ENCODE measurements at regions not wholly inside any gene's neighbourhood (a gene's known extent, or its start where the extent isn't known, plus 50 kb on each side); places are given as distances from the start of the nearest gene placed in this dataset.
"Not testable (repeated sequence)": the region's sequence is repeated elsewhere in the genome, so short reads cannot be mapped to it uniquely, and the experiment has no call there.

DNA sequence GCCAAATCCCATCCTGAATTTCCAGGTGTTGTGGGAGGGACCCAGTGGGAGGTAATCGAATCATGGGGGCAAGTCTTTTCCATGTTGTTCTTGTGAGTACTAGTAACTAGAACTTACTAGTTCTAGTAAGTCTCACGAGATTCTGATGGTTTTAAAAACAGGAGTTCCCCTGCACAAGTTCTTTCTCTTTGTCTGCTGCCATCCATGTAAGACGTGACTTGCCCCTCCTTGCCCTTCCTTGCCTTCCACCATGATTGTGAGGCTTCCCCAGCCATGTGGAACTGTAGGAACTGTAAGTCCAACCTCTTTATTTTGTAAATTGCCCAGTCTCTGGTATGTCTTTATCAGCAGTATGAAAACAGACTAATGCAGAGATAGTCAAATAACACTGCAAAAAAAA is 122.7 kb upstream of the BEND6 start:
- no peak overlapping the region for H3K27ac ChIP-seq
- H3K4me2 ChIP-seq = no peak overlapping the region
- peaks cover 85% of the 10 kb centered on the region for H3K79me2 ChIP-seq
- no peaks in the 10 kb centered on the region for H3K9me2 ChIP-seq (replicated peaks; ENCODE audit: insufficient read depth)
- H3K9me3 ChIP-seq (ENCODE audit: low read depth) = no peaks in the 10 kb centered on the region
- 90% methylated on average over 3 of the region's 3 CpGs for WGBS (ENCODE audit: low lambda C conversion rate, missing lambda C conversion rate)
- H3K4me3 ChIP-seq = no peak overlapping the region
- TF ChIP-seq EZH2 (IDR thresholded peaks at IDR 0.05; ENCODE audit: borderline replicate concordance) (no peak), EZH2phosphoT487 (IDR thresholded peaks at IDR 0.05; ENCODE audit: low read depth, severe bottlenecking, unreplicated experiment) (no peak)
- TF ChIP-seq, protein P1, sequence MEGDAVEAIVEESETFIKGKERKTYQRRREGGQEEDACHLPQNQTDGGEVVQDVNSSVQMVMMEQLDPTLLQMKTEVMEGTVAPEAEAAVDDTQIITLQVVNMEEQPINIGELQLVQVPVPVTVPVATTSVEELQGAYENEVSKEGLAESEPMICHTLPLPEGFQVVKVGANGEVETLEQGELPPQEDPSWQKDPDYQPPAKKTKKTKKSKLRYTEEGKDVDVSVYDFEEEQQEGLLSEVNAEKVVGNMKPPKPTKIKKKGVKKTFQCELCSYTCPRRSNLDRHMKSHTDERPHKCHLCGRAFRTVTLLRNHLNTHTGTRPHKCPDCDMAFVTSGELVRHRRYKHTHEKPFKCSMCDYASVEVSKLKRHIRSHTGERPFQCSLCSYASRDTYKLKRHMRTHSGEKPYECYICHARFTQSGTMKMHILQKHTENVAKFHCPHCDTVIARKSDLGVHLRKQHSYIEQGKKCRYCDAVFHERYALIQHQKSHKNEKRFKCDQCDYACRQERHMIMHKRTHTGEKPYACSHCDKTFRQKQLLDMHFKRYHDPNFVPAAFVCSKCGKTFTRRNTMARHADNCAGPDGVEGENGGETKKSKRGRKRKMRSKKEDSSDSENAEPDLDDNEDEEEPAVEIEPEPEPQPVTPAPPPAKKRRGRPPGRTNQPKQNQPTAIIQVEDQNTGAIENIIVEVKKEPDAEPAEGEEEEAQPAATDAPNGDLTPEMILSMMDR (IDR thresholded peaks at IDR 0.05; ENCODE audit: poor library complexity) = no peak
- no peak for DNase-seq (ENCODE audit: low spot score)
- no peak overlapping the region for H2AFZ ChIP-seq
- no peaks in the 10 kb centered on the region for H3K4me1 ChIP-seq (ENCODE audit: insufficient read depth)
- H3K36me3 ChIP-seq (replicated peaks; ENCODE audit: insufficient read depth, low read depth) = no peaks in the 10 kb centered on the region
- no peaks in the 10 kb centered on the region for H3K27me3 ChIP-seq
- peaks cover 3% of the 10 kb centered on the region for H4K20me1 ChIP-seq (ENCODE audit: insufficient read depth, poor library complexity, severe bottlenecking)

DNA sequence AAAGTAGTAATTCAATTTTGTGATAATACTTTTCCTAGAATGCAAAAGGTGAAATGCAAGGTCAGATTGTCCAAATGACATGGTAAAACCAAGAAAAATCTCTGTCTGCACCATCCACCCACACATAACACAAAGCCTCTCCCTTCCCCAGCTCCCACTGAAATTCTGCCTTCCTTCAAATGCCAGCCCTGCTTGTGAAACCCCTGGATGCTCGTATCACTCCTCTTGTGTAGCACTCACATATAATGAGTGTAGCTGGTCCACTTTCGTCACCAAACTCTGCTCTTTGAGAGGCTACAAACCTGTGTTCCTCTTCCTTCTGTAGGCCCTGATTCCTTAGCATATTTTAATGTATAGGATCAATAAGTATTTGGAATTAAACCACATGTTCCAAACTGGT is 123.6 kb upstream of the BEND6 start:
- DNase-seq (ENCODE audit: low spot score) = no peak
- no peaks in the 10 kb centered on the region for H3K9me3 ChIP-seq (ENCODE audit: low read depth)
- H3K79me2 ChIP-seq = peaks cover 88% of the 10 kb centered on the region
- no peak overlapping the region for H3K27ac ChIP-seq
- no peak overlapping the region for H3K4me3 ChIP-seq
- peaks cover 3% of the 10 kb centered on the region for H4K20me1 ChIP-seq (ENCODE audit: insufficient read depth, poor library complexity, severe bottlenecking)
- no peaks in the 10 kb centered on the region for H3K9me2 ChIP-seq (replicated peaks; ENCODE audit: insufficient read depth)
- no peaks in the 10 kb centered on the region for H3K27me3 ChIP-seq
- no peaks in the 10 kb centered on the region for H3K36me3 ChIP-seq (replicated peaks; ENCODE audit: insufficient read depth, low read depth)
- H2AFZ ChIP-seq = no peak overlapping the region
- WGBS (ENCODE audit: low lambda C conversion rate, missing lambda C conversion rate) = 89% methylated on average over 2 of the region's 2 CpGs
- H3K4me1 ChIP-seq (ENCODE audit: insufficient read depth) = no peaks in the 10 kb centered on the region
- TF ChIP-seq EZH2phosphoT487 (IDR thresholded peaks at IDR 0.05; ENCODE audit: low read depth, severe bottlenecking, unreplicated experiment) (no peak), EZH2 (IDR thresholded peaks at IDR 0.05; ENCODE audit: borderline replicate concordance) (no peak)
- TF ChIP-seq, protein P1 (IDR thresholded peaks at IDR 0.05; ENCODE audit: poor library complexity) = no peak
- H3K4me2 ChIP-seq = no peak overlapping the region

GRCh38 chr6:56827908-56828649 is 126.8 kb upstream of the BEND6 start:
- 90% methylated on average over 2 of the region's 2 CpGs for WGBS (ENCODE audit: low lambda C conversion rate, missing lambda C conversion rate)
- no peaks in the 10 kb centered on the region for H4K20me1 ChIP-seq (ENCODE audit: insufficient read depth, poor library complexity, severe bottlenecking)
- H3K79me2 ChIP-seq = peaks cover 65% of the 10 kb centered on the region

GRCh38 chr6:56824431-56824830 is 130.5 kb upstream of the BEND6 start:
- H3K27me3 ChIP-seq; H3K9me3 ChIP-seq (ENCODE audit: low read depth); H3K4me2 ChIP-seq: not testable (repeated sequence)

More at GRCh38 chr6:56827908-56828649, 126.8 kb upstream of the BEND6 start:
- no peak overlapping the region for H3K27ac ChIP-seq
- H3K9me2 ChIP-seq (replicated peaks; ENCODE audit: insufficient read depth) = no peaks in the 10 kb centered on the region
- TF ChIP-seq EZH2 (IDR thresholded peaks at IDR 0.05; ENCODE audit: borderline replicate concordance) (no peak), EZH2phosphoT487 (IDR thresholded peaks at IDR 0.05; ENCODE audit: low read depth, severe bottlenecking, unreplicated experiment) (no peak)
- TF ChIP-seq, protein P1 (IDR thresholded peaks at IDR 0.05; ENCODE audit: poor library complexity) = no peak
- no peak for DNase-seq (ENCODE audit: low spot score)
- H3K27me3 ChIP-seq = no peaks in the 10 kb centered on the region
- H3K4me3 ChIP-seq = no peak overlapping the region
- H3K4me2 ChIP-seq = no peak overlapping the region
- no peaks in the 10 kb centered on the region for H3K9me3 ChIP-seq (ENCODE audit: low read depth)
- H3K4me1 ChIP-seq (ENCODE audit: insufficient read depth) = no peaks in the 10 kb centered on the region
- no peak overlapping the region for H2AFZ ChIP-seq
- H3K36me3 ChIP-seq (replicated peaks; ENCODE audit: insufficient read depth, low read depth) = no peaks in the 10 kb centered on the region

More at GRCh38 chr6:56824431-56824830, 130.5 kb upstream of the BEND6 start:
- peaks cover 54% of the 10 kb centered on the region for H3K79me2 ChIP-seq
- H2AFZ ChIP-seq; DNase-seq (ENCODE audit: low spot score); H3K36me3 ChIP-seq (replicated peaks; ENCODE audit: insufficient read depth, low read depth); H3K9me2 ChIP-seq (replicated peaks; ENCODE audit: insufficient read depth); H3K4me1 ChIP-seq (ENCODE audit: insufficient read depth); H4K20me1 ChIP-seq (ENCODE audit: insufficient read depth, poor library complexity, severe bottlenecking); H3K27ac ChIP-seq; H3K4me3 ChIP-seq: not testable (repeated sequence)
- 100% methylated on average over 14 of the region's 26 CpGs for WGBS (ENCODE audit: low lambda C conversion rate, missing lambda C conversion rate)
